BLaER1 (cell line): ENCODE measurements at regions not wholly inside any gene's neighbourhood (a gene's known extent, or its start where the extent isn't known, plus 50 kb on each side); places are given as distances from the start of the nearest gene placed in this dataset.
"Not testable (repeated sequence)": the region's sequence is repeated elsewhere in the genome, so short reads cannot be mapped to it uniquely, and the experiment has no call there.

ENCODE experiments used
- H3K27ac ChIP-seq: shearing (Covaris generic); formaldehyde crosslinking; 2 replicates; pipeline ENCODE4 v1.8.1; 2022
- H3K27me3 ChIP-seq: shearing (Covaris generic); formaldehyde crosslinking; 2 replicates; pipeline ENCODE4 v1.8.1; 2022
- H3K36me3 ChIP-seq: shearing (Covaris generic); formaldehyde crosslinking; 2 replicates; pipeline ENCODE4 v1.8.1; 2022
- H3K4me1 ChIP-seq: shearing (Covaris generic); formaldehyde crosslinking; 2 replicates; pipeline ENCODE4 v1.8.1; 2022
- H3K4me2 ChIP-seq: shearing (Covaris generic); formaldehyde crosslinking; 2 replicates; pipeline ENCODE4 v1.8.1; 2022
- H3K4me3 ChIP-seq: shearing (Covaris generic); formaldehyde crosslinking; 2 replicates; pipeline ENCODE4 v1.8.1; 2022
- H3K9ac ChIP-seq: shearing (Covaris generic); formaldehyde crosslinking; 2 replicates; pipeline ENCODE4 v1.8.1; 2022
- H3K9me3 ChIP-seq: shearing (Covaris generic); formaldehyde crosslinking; 2 replicates; pipeline ENCODE4 v1.8.1; 2022
- H4K20me1 ChIP-seq: shearing (Covaris generic); formaldehyde crosslinking; 2 replicates; pipeline ENCODE4 v1.8.1; 2022
- Cebpa-rat ChIP-seq: shearing (Covaris generic); IDR thresholded peaks from 2 replicates; pipeline ENCODE4 v1.8.1; 2022

- no peaks in the 10 kb centered on the region for H3K36me3 ChIP-seq
- no peaks in the 10 kb centered on the region for H3K9me3 ChIP-seq
- no peaks in the 10 kb centered on the region for H4K20me1 ChIP-seq
- H3K9ac ChIP-seq = no peak overlapping the region
- H3K27ac ChIP-seq = no peak overlapping the region
- H3K4me3 ChIP-seq = no peak overlapping the region
- no peak for TF ChIP-seq Cebpa-rat
- no peaks in the 10 kb centered on the region for H3K4me1 ChIP-seq
- no peaks in the 10 kb centered on the region for H3K27me3 ChIP-seq
- H3K4me2 ChIP-seq = no peak overlapping the region
Observed at GRCh38 chr2:234708091-234708683, 211.3 kb upstream of the ARL4C start.

- peaks cover 3% of the 10 kb centered on the region; the same call in 1 of the 2 replicates for H3K9me3 ChIP-seq
- no peak for TF ChIP-seq Cebpa-rat
- H3K4me3 ChIP-seq = no peak overlapping the region
- H3K27me3 ChIP-seq = no peaks in the 10 kb centered on the region
- H4K20me1 ChIP-seq = no peaks in the 10 kb centered on the region
- H3K27ac ChIP-seq = no peak overlapping the region
- no peak overlapping the region for H3K9ac ChIP-seq
- no peak overlapping the region for H3K4me2 ChIP-seq
- H3K4me1 ChIP-seq = no peaks in the 10 kb centered on the region
- no peaks in the 10 kb centered on the region for H3K36me3 ChIP-seq
Observed at GRCh38 chr2:234706086-234706485, 209.2 kb upstream of the ARL4C start.

DNA sequence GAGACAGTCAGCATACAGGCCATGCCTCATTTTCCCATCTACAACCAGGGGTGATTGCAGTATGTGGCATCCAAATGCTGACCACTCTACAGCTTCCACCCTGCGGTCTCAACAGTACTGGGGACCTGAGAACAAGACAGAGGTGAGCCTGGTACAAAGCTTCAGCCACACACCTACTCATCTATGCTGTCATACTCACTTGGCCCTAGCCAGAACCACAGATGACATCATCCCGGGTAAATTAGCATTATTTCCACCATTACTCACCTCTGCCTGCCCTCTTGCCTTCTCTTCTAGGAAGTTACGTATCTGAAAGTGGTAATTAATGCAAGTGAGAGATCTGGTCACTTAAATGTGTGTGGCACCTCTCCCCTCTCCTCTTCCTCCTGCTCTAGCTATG, 208.2 kb upstream of the ARL4C start:
- H3K36me3 ChIP-seq = no peaks in the 10 kb centered on the region
- H3K4me2 ChIP-seq = no peak overlapping the region
- H3K9me3 ChIP-seq = peaks cover 3% of the 10 kb centered on the region; the same call in 1 of the 2 replicates
- no peak overlapping the region for H3K9ac ChIP-seq
- H3K27ac ChIP-seq = no peak overlapping the region
- H3K4me3 ChIP-seq = no peak overlapping the region
- H3K27me3 ChIP-seq = no peaks in the 10 kb centered on the region
- H4K20me1 ChIP-seq = no peaks in the 10 kb centered on the region
- no peaks in the 10 kb centered on the region for H3K4me1 ChIP-seq
- TF ChIP-seq Cebpa-rat = no peak

- H3K4me2 ChIP-seq = no peak overlapping the region
- no peak overlapping the region for H3K4me3 ChIP-seq
- H4K20me1 ChIP-seq = no peaks in the 10 kb centered on the region
Observed at GRCh38 chr2:234703258-234703657, 206.4 kb upstream of the ARL4C start.

GRCh38 chr2:234702731-234703225, 205.9 kb upstream of the ARL4C start:
- H3K27ac ChIP-seq = no peak overlapping the region
- TF ChIP-seq Cebpa-rat = no peak
- H3K9me3 ChIP-seq = peaks cover 23% of the 10 kb centered on the region

More at GRCh38 chr2:234703258-234703657, 206.4 kb upstream of the ARL4C start:
- peaks cover 18% of the 10 kb centered on the region for H3K9me3 ChIP-seq
- no peak overlapping the region for H3K27ac ChIP-seq
- no peak for TF ChIP-seq Cebpa-rat
- no peak overlapping the region for H3K9ac ChIP-seq
- H3K4me1 ChIP-seq = no peaks in the 10 kb centered on the region
- H3K36me3 ChIP-seq = no peaks in the 10 kb centered on the region
- H3K27me3 ChIP-seq = no peaks in the 10 kb centered on the region

DNA sequence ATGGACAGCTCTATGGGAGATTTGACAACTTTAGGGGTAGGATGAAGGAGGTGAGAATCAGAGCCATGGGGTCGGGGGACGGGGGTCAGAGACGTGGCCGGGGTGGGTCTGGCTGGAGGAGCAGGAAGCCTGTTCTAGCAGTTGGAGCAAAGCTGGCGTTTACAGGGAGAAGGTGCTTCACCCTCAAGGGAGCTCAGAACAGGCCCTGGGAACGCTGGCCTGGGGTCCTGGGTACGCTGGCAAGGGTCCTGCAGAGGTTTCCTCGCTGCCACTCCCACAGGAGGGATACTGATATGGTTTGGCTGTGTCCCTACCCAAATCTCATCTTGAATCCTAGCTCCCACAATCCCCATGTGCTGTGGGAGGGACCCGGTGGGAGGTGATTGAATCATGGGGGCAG, 205.0 kb upstream of the ARL4C start:
- Histone ChIP-seq H3K4me3 (no peak overlapping the region), H3K36me3 (no peaks in the 10 kb centered on the region), H4K20me1 (no peaks in the 10 kb centered on the region), H3K27me3 (no peaks in the 10 kb centered on the region), H3K9ac (no peak overlapping the region), H3K4me2 (no peak overlapping the region), H3K27ac (no peak overlapping the region), H3K9me3 (peaks cover 32% of the 10 kb centered on the region), H3K4me1 (no peaks in the 10 kb centered on the region)
- TF ChIP-seq Cebpa-rat = no peak

More at GRCh38 chr2:234702731-234703225, 205.9 kb upstream of the ARL4C start:
- no peak overlapping the region for H3K4me2 ChIP-seq
- H4K20me1 ChIP-seq = no peaks in the 10 kb centered on the region
- no peak overlapping the region for H3K9ac ChIP-seq
- no peak overlapping the region for H3K4me3 ChIP-seq
- no peaks in the 10 kb centered on the region for H3K4me1 ChIP-seq
- H3K27me3 ChIP-seq = no peaks in the 10 kb centered on the region
- H3K36me3 ChIP-seq = no peaks in the 10 kb centered on the region

GRCh38 chr2:234701421-234701820, 204.5 kb upstream of the ARL4C start:
- Histone ChIP-seq H3K9ac (no peak overlapping the region), H4K20me1 (no peaks in the 10 kb centered on the region), H3K4me3 (no peak overlapping the region), H3K27me3 (no peaks in the 10 kb centered on the region), H3K4me1 (no peaks in the 10 kb centered on the region), H3K9me3 (peaks cover 36% of the 10 kb centered on the region), H3K36me3 (no peaks in the 10 kb centered on the region), H3K4me2 (no peak overlapping the region), H3K27ac (no peak overlapping the region)
- TF ChIP-seq Cebpa-rat = no peak

- TF ChIP-seq Cebpa-rat = no peak
- H4K20me1 ChIP-seq = no peaks in the 10 kb centered on the region
- no peak overlapping the region for H3K9ac ChIP-seq
- H3K36me3 ChIP-seq = no peaks in the 10 kb centered on the region
- no peaks in the 10 kb centered on the region for H3K4me1 ChIP-seq
- H3K9me3 ChIP-seq = peaks cover 54% of the 10 kb centered on the region
- no peaks in the 10 kb centered on the region for H3K27me3 ChIP-seq
- no peak overlapping the region for H3K4me2 ChIP-seq
- H3K4me3 ChIP-seq = no peak overlapping the region
- no peak overlapping the region for H3K27ac ChIP-seq
Observed at GRCh38 chr2:234699456-234699855, 202.6 kb upstream of the ARL4C start.

DNA sequence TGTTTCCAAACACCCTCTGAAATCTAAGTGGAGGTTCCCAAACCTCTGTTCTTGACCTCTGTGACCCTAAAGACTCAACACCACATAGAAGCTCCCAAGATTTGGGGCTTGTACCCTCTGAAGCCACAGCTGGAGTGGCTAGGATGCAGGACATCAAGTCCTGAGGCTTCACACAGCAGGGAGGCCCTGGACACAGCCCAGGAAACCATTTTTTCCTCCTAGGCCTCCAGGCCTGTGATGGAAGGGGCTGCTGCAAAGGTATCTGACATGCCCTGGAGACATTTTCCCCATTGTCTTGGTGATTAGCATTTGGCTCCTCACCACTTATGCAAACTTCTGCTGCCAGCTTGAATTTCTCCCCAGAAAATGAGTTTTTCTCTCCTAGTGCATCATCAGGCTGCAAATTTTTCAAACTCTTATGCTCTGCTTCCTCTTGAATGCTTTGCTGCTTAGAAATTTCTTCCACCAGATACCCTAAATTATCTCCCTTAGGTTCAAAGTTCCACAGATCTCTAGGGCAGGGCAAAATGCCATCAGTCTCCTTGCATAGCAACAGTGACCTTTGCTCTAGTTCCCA, 200.5 kb upstream of the ARL4C start:
- H3K4me3 ChIP-seq, H3K9ac ChIP-seq, H3K4me1 ChIP-seq, H3K27me3 ChIP-seq, H3K27ac ChIP-seq, H3K36me3 ChIP-seq, H3K4me2 ChIP-seq, H4K20me1 ChIP-seq: not testable (repeated sequence)
- H3K9me3 ChIP-seq = peaks cover 59% of the 10 kb centered on the region

DNA sequence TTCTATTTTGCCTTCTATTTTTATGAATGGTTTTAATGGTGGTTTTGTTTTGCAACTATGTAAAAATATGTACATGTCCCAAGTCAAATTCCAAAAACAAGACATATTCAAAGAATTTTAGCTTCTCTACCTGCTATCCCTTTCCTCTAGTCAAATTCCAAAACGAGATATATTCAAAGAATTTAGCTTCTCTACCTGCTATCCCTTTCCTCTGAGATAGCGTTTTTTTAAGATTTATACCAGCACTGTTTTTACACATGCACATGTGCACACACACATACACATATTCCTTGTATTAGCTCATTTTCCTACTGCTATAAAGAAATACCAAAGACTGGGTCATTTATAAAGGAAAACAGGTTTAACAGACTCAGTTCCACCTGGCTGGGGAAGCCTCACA, 199.1 kb upstream of the ARL4C start:
- Histone ChIP-seq H4K20me1 (no peaks in the 10 kb centered on the region), H3K4me3 (no peak overlapping the region), H3K9ac (no peak overlapping the region), H3K27me3 (no peaks in the 10 kb centered on the region), H3K27ac (no peak overlapping the region), H3K36me3 (no peaks in the 10 kb centered on the region), H3K4me1 (no peaks in the 10 kb centered on the region), H3K9me3 (peaks cover 55% of the 10 kb centered on the region), H3K4me2 (no peak overlapping the region)
- no peak for TF ChIP-seq Cebpa-rat
